ENCODE measurements at regions not wholly inside any gene's neighbourhood (a gene's known extent, or its start where the extent isn't known, plus 50 kb on each side); places are given as distances from the start of the nearest gene placed in this dataset.
"Not testable (repeated sequence)": the region's sequence is repeated elsewhere in the genome, so short reads cannot be mapped to it uniquely, and the experiment has no call there.

DNA sequence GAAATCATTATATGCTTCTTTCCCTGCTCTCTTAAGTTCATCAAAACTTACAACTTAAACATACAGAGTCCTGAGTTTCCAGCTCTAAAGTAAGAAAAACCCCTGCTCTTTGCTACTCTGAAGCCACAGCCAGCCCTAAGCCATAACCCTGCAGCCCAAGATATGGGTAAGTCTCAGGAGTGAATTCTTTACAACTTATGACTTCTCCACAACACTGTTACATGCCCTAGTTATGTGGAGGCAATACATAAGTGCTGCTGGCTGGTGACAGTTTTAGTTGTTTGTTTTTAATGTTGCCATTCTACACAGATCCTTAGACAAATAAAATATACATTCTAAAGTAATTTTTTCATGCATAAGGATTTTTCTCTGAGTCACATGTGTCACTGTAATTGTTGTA, 100.2 kb downstream of the FBXO8 start:
- no peak for DNase-seq

DNA sequence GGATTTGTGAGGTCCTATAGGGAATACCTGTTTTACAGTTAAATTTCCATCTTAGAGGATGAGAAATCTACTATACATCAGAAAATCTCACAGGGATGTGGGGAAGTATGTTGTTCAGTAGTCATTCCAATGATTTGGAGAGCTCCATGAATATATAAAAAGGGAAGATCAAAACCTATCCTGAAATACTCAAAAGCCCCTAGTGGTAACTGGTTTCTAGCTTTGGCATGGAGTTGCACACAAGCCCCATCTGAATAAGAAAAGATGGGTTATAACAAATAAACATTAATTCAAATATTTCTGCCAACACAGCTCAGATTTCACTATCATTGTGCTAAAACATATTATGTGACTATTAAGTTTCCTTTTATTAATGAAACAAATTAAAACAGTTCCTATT, 101.6 kb downstream of the FBXO8 start:
- no peak for DNase-seq

DNA sequence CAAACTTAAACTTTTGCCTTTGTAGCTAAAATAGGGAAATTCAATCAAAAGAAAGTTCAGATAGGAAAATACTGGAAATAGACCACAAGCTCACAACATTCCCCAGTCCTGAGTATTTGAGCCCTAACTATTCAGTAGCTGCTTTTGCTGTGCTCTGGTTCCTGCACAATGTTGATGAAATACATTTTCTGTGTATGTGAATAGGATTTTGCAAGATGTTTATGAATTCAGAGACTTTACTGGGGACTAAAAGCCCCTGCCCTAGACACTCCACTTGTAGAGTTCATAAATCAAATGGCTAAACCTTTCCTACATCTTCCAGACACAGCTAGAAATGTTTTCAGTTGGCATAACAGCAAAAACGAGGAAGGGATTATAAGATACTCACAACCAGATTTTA, 105.9 kb downstream of the FBXO8 start:
- DNase-seq = no peak

DNA sequence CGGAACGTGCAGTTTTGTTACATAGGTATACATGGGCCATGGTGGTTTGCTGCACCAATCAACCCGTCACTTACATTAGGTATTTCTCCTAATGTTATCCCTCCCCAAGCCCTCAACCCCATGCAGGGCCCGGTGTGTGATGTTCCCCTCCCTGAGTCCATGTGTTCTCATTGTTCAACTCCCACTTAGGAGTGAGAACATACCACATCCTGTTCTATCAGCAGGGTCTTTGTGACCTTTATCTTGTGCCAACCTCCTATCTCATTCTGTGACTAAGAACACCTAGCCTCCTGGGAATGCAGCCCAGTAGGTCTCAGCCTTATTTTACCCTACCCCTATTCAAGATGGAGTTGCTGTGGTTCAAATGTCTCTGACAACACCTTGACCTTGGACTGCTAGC, 107.6 kb downstream of the FBXO8 start:
- DNase-seq = not testable (repeated sequence)

DNA sequence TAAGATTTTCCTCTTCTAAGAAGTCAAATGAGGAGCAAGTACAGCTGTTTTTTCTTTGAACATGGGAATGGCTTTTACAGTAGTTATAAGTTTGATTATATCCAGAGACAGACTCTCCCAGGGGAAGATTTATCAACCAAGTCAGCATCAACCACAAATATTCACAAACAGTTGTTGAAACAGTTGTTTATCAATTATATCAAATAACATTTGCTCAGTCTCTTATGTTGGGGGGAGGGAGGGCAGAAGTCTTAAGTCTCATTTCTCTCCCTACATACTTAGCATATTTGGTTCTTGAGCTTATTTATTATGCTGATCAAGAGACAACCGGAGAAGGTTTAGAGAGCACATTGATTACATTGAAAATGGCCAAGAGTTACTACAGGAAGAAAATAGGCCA, 110.1 kb downstream of the FBXO8 start:
- no peak for DNase-seq

DNA sequence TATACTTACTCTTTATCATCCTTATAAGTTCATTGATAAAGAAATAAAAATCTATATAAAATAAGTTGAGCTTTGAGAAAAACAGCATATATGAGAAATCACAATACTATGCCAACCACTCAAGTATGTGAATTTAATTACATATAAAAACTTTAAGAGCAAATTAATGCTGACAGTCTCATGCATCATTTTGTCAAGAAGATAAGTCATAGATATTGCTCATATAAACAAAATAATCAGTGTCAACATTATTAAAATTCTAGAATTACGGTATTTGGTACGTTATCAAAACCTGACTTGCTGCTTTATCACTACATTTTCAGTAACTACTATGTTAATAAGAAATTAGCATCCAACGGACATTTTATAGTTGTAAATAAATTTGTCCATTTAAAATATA, 111.2 kb downstream of the FBXO8 start:
- no peak for DNase-seq

DNA sequence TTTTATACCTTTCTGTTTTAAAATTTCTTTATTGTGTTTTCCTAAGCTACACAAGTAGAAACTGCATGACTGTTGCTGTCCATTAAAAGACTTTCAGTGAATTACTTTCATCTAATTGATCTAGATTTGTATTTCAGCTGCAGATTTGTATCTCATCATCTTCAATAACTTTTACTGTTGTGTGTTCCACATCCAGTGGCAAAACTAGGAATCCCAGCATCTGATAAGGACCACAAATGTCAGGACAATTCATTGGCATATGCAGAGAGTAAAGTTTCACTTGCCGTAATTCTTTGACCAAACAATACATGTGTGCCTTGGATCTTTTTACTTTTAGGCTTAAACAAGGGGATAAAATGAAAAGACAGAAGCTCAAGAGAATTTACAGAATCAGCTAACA, 112.6 kb downstream of the FBXO8 start:
- no peak for DNase-seq

DNA sequence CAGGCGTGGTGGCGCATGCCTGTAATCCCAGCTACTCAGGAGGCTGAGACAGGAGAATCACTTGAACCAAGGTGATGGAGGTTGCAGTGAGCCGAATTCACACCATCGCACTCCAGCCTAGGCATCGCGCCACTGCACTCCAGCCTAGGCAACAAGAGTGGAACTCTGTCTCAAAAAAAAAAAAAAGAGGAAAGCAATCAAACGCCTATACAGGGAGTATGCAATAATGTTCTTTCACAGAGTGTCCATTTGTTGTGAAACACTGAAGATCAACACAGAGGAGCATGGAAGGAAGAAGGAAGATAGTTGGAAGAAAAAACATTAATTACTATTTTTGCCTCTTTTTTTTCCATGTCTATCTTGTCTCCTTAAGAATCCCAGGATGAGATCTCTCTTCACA, 113.4 kb downstream of the FBXO8 start:
- no peak for DNase-seq

DNA sequence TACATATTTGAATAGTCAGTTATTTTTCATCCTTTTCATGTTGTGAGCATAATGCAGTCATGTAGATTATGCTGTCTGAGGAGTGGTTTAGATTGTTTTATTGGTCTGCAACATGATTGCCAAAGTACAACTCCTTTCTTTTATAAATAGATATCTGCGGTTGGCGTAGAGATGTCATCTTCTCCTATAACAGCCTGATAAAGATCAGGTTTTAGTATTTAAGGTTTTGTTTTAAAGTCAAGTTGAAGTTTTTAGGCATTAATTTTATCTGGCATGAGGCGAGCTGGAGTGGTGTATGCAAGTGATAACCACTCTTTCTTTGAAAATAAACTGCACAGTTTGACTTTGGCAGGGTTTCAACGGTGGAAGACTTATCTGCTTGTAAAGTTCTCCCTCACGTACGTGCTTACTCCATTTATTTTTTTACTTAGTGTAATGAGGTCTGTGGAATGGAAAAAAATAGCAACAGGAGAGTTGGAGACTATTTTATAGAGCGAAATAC, 126.3 kb downstream of the FBXO8 start:
- DNase-seq = no peak

DNA sequence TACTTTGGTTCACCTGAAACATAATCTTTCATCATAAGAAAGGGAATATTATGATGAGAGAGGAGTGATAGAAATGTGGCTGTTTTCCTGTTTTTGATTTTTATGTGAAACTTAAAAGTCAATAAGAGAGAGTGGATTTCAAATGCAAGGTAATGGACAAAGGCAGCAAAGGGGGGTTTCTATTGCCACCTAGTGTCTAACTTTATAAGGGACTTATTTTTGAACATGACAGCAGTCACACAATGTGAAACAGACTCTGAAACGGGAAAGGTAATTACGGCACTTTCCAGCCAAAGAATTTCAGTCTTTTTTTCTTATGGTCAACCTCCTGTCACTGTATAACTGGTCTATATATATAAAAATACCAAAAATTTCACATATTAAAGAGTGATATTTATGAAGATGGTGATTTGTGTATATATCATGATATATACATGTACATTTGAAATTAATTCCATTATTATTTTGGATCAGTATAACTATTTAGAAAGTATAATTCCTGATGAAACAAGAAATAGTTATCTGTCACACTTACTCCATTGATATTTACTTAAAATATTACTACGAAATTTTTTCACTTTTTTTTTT, 127.1 kb downstream of the FBXO8 start:
- DNase-seq = peak; percentile 28

DNA sequence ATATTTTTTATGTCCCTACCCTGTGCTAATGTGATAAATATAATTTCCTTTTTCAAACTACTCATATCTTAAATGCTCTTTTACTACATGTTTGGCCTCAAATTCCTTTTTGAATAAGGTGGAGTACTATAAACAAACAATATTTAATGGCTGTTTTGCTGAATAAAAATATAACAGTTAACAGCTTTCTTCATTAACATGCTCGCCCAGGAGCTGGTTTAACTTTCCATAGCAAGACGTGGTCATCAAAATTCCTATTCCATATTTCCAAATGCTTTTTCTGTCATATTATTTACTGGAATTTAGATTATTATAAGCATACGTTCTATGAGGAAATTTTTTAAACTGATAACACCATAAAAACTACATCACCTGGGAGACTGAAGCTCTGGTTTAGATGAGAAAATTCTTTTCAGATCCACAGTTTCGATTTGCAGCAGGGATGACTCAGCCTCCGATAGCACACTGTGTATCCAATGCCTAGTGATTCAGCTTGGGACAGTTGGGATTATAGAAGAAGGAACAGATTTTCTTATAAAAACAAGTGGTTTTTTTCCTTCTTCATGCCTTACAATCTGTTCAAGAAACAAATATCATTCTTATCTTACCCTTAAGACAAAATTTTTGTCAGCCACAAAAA, 129.1 kb downstream of the FBXO8 start:
- DNase-seq = peak; percentile 43

DNA sequence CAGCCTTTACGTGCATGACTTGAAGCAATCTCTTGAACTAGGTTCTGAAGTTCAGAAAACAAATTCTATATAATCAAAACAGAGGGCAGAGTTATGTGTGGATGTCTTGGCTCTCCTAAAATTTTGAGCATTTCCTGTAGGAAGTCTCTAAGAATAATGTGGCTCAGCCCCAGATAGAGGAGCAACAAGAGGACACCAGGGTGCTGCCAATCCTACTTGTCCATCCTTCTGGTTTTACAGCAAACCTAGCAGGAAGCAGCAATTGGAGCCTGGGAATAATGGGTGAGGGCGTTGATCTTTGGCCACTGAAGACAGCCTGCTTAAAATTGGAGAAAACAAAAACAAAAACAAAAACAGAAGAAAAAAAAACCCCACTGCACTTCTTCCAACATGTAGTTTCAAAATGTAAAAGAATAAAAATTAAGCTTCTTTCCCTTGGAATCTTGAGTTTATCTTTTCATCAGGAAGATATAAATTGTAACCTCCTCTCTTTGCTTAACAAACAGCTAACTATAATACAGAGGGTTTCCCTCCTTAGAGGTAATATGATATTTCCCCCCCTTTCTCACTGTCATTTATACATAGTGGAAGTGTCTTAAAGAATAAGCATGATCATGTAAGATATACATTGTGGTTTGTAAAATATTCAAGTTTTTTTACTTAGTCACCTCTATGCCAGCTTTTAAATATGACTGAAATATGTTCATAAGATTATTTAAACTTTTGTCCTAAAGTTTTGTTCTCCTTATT, 130.6 kb downstream of the FBXO8 start:
- DNase-seq = no peak

DNA sequence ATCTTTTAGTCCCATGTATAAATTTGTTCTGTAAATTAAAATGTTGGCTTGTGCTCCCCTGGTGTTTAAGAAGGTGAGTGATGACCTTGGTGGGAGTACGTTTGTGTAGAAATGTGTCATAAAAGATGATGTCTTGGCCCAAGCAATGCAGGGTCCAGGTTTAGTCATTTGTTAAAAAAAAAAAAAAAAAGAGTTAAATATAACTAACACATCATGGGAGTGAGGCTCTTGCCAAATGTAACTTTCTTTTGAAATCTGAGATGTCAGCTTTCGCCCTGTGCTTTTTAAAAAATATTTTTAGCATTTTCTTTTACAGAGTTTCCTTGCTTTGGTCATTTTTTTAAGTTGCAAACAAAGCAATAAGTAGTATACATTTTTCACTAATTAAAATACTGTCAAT, 135.6 kb downstream of the FBXO8 start:
- DNase-seq = no peak

DNA sequence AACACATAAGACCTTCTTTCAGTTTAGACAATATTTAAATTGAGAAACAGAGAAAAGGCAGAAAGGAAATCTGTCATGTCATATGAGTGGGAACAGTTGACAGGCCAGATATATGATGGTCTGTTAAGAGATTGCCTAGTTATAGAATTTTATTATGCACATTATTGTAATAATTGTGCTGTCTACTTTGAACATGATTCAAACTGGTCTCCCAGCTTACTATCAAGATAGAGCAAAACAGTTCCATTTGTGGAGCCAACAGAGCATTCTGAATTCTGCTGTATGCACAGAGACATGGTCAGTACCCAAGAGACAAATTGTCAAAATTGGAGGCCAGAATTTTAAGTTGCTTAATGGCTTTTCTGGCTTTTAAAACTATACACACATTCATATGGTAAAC, 139.4 kb downstream of the FBXO8 start:
- no peak for DNase-seq

DNA sequence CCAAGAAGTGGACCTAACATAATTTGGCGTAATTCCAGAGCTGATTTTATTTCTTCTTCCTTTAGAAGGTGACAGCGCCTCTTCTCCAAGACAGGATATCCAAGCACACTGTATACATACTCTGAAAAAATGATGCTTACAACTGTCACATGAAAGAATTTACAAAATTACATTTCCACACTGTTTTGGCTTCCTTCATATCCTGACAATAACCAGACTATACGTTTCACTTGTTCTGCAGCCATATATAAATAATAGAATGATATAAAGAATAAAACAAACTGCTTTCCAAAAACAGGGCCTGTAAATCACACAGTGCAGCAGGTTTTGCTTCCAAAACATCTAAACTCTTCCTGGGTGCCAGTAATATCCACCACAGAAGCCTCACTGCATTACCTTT, 141.6 kb downstream of the FBXO8 start:
- DNase-seq = no peak

DNA sequence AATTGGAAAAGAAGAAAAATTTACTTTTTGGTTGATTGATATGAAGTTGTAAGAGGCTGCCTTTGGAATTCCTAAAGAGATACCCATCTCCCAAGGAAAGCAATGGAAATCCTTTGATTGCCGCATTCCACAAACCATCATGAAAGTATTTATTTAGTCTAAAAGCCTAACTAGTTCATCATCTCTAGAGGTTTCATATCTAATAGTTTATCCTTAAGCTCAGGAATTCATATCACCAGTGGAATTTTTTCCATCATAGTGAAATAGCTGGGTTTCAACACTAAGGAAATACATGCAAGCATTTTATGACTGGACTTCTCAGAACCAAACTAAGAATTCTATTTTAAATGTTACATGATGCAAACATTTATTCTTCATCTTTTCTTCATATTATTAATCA, 144.9 kb downstream of the FBXO8 start:
- DNase-seq = no peak

DNA sequence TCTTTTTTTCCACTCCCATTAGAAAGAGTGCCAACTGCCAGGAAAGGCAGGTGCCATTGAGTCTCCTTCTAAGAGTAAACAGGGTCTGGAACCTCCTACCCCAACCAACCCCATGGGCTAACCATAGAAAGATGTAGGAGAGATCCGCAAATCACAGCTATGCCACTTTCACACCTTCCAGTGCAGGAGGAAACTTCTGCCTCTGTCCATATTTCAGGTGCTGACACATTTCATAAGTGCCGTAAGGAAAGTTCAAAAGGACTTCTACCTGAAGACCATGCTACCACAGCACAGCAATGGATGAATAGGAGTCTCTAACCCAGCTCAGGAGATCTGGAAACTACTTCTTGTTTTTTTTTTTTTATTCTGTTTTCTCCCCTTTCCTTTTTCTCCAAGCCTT, 145.8 kb downstream of the FBXO8 start:
- no peak for DNase-seq

DNA sequence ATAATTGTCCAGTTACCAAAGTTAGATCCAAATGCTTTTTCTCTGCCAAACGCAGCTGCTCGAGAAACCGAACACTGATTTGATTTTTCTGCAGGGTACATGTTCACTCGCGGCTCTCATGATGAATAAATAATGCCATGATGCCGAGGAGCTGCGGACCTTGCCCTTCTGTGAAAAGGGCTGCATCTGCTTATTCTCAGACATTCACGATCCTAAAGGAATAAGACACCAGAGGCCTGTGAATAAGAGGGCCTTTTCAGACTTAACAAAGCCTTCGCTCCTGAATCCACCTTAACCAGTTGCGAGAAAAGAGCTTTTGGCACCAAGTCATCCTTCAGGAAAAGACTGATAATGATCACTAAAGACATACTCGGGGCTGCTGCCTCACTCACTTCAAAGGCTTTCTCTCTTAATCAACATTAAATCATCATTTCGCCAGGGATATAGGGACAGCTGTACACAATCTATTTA, 147.5 kb downstream of the FBXO8 start:
- no peak for DNase-seq

DNA sequence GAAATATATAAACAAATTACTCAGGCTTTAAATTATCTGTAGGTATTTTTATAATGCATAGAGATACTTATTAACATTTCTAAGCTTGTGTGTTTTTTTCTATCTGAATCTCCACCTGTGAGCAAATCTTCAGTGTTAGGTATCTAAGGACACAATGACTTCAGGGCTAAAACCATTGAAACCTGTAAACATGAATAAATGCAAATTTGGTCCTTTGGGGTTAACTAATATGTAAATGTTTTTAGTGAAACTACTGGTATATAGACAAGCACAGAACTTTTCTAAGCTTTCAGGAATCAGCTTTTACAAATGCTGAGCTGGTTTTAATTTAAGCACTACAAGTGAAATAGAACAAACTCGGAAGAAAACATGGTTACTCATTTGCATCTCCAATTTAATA, 147.9 kb downstream of the FBXO8 start:
- no peak for DNase-seq

DNA sequence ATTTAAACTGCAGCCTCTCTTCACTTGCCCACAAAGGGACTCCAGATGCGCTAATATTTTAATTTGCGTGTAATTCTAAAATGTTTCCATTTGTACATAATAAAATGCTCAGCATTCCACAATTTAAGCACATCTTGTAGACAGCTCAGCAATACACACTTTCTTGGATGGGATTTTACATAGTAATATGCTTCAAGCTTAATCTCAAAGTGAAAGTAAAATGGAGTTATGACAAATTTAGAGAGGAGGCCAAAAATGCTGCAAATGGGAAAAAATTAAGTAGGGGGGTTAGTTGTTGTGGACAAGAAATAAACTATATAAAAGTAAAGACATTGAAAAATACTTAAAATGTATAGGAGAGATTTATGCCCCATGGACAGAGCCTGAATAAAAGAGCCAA, 149.1 kb downstream of the FBXO8 start:
- no peak for DNase-seq

DNA sequence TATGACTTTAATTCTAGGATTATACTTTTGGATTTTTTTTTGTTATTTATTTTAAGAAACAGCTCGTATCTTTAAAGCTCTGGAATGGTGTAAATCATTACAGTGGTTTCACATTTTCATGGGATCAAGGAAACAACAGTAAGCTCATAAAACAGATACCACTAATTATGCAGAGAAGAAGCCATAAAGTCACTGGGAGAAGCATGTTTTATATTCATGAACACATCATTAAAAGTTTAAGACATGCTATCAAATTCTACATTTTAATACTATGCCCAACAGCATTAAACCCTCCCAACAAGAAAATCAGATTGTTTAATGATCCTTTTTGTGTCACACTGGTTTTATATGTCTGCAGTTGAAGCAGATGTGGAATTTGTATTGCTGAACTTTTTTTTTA, 149.9 kb downstream of the FBXO8 start:
- DNase-seq = no peak

DNA sequence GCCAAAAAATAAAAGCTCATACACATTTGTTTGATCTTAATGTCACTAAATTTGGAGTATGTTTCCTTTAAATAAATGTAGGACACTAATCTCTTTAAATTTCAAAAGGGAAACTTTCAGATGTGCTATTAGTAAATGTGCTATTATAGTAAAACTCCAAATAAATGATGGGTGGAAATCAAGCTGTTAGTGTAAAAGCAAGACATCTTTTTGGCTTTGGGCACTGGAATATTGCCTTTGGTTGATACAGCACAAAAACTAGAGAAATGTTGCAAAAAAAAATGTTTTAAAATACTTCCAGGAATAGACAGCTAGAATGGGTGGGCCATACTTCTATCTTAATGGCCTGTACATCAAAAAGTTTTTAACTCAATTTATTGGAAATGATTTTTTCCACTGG, 151.6 kb downstream of the FBXO8 start:
- DNase-seq = no peak

DNA sequence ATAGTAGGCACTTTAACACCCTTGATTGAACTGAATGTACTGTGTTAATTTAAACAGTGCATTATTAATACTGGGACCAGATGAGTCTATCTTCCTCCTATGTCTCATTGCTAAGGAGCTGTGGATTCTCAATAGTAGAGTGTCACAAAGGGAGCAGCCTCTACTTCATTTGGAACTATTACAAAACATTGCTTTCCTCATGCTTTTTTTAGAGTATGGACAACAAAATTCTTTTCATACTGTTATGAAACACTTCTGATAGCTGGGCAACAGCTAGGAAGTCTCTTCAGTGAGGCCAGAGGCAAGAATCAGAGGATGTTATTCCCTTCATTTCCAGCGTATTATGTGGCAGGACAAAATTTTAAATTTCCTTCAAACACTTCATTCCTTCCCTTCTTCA, 160.8 kb downstream of the FBXO8 start:
- DNase-seq = no peak
